ENCODE measurements at regions not wholly inside any gene's neighbourhood (a gene's known extent, or its start where the extent isn't known, plus 50 kb on each side); places are given as distances from the start of the nearest gene placed in this dataset.
"Not testable (repeated sequence)": the region's sequence is repeated elsewhere in the genome, so short reads cannot be mapped to it uniquely, and the experiment has no call there.

GRCh38 chr18:5830902-5831301, 64.4 kb downstream of the TMEM200C start:
- TF ChIP-seq POLR2A, CTCF, EP300 (IDR thresholded peaks at IDR 0.05): not testable (repeated sequence)
